H1 (cell line): ENCODE measurements at regions not wholly inside any gene's neighbourhood (a gene's known extent, or its start where the extent isn't known, plus 50 kb on each side); places are given as distances from the start of the nearest gene placed in this dataset.

ENCODE experiments used
- CHD2 ChIP-seq: IDR thresholded peaks from 2 replicates; pipeline ENCODE4 v1.6.1; 2012; ENCODE audit warnings: low read length, improper control_type of control experiment
- NRF1 ChIP-seq: IDR thresholded peaks from 2 replicates; pipeline ENCODE4 v1.6.1; 2011; ENCODE audit warnings: mild to moderate bottlenecking, low read depth, low read length, improper control_type of control experiment
- POLR2A ChIP-seq, 2 experiments: IDR thresholded peaks; 1 replicate in 1 of 2; 2 replicates in 1 of 2; pipeline ENCODE4 v1.6.1; 2011; ENCODE audit warnings: low read depth in 2 of 2, low read length in 2 of 2, mild to moderate bottlenecking in 2 of 2; ENCODE audit errors: control extremely low read depth in 1 of 2
- ZNF274 ChIP-seq: IDR thresholded peaks from 2 replicates; pipeline ENCODE4 v1.7.0; 2012; ENCODE audit warnings: low read length, borderline replicate concordance; ENCODE audit errors: extremely low read depth

DNA sequence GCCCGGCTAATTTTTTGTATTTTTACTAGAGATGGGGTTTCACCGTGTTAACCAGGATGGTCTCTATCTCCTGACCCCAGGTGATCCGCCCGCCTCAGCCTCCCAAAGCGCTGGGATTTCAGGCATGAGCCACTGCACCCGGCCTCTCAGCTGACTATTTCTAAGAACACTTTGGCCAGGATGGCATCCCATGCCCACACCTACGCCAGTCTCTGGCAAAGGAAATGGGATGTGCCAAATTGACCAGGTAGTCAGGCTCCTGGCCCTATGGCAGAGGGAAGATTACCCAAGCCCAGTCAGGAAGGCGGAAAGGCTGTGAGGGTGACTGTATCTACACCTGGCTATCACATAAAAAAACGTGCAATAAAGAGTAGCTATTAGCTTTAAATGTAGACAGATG lies 94.1 kb upstream of the DUSP5 start (continued):
- TF ChIP-seq CHD2 (no peak), POLR2A (IDR thresholded peaks at IDR 0.05; ENCODE audit: control extremely low read depth in 1 of 2, low read depth in 2 of 2, low read length in 2 of 2) (no peak), ZNF274 (no peak), NRF1 (no peak)
- TF ChIP-seq, all 59 proteins: peak for 0
